Pulmonary artery endothelial cell (primary cell): ENCODE measurements at regions not wholly inside any gene's neighbourhood (a gene's known extent, or its start where the extent isn't known, plus 50 kb on each side); places are given as distances from the start of the nearest gene placed in this dataset.

Experiments
- DNase-seq: peaks from one replicate; pipeline ENCODE4 v3.0.0-alpha.2; 2011; ENCODE audit warnings: low read depth, low spot score

- DNase-seq, result no peak
Measured at GRCh38 chr3:178036451-178037144, 499.6 kb upstream of the KCNMB2 start.

GRCh38 chr3:178041931-178042330, 494.3 kb upstream of the KCNMB2 start:
- DNase-seq, result no peak

GRCh38 chr3:178042376-178042775, 493.9 kb upstream of the KCNMB2 start:
- DNase-seq, result no peak

GRCh38 chr3:178043084-178043483, 493.2 kb upstream of the KCNMB2 start:
- no peak for DNase-seq

GRCh38 chr3:178044320-178044719, 491.9 kb upstream of the KCNMB2 start:
- no peak for DNase-seq

- DNase-seq, result no peak
Measured at GRCh38 chr3:178047496-178047895, 488.7 kb upstream of the KCNMB2 start.

GRCh38 chr3:178048768-178049167, 487.5 kb upstream of the KCNMB2 start:
- DNase-seq, result no peak

- DNase-seq, result no peak
Measured at GRCh38 chr3:178054471-178054870, 481.8 kb upstream of the KCNMB2 start.

GRCh38 chr3:178055939-178056338, 480.3 kb upstream of the KCNMB2 start:
- no peak for DNase-seq

- no peak for DNase-seq
Measured at GRCh38 chr3:178056868-178057267, 479.4 kb upstream of the KCNMB2 start.

GRCh38 chr3:178058629-178059028, 477.6 kb upstream of the KCNMB2 start:
- no peak for DNase-seq

GRCh38 chr3:178059119-178059518, 477.1 kb upstream of the KCNMB2 start:
- no peak for DNase-seq

GRCh38 chr3:178059836-178060235, 476.4 kb upstream of the KCNMB2 start:
- no peak for DNase-seq

GRCh38 chr3:178060407-178060806, 475.8 kb upstream of the KCNMB2 start:
- no peak for DNase-seq

- DNase-seq, result no peak
Measured at GRCh38 chr3:178062126-178062525, 474.1 kb upstream of the KCNMB2 start.

- no peak for DNase-seq
Measured at GRCh38 chr3:178063461-178063860, 472.8 kb upstream of the KCNMB2 start.

- no peak for DNase-seq
Measured at GRCh38 chr3:178067721-178068120, 468.5 kb upstream of the KCNMB2 start.

GRCh38 chr3:178072391-178073305, 463.6 kb upstream of the KCNMB2 start:
- no peak for DNase-seq

- DNase-seq, result no peak
Measured at GRCh38 chr3:178073366-178073765, 462.9 kb upstream of the KCNMB2 start.

- no peak for DNase-seq
Measured at GRCh38 chr3:178075344-178075743, 460.9 kb upstream of the KCNMB2 start.

GRCh38 chr3:178078953-178079352, 457.3 kb upstream of the KCNMB2 start:
- DNase-seq, result peak; percentile 94

- no peak for DNase-seq
Measured at GRCh38 chr3:178079966-178080365, 456.3 kb upstream of the KCNMB2 start.
